A549 (cell line): ENCODE measurements at regions not wholly inside any gene's neighbourhood (a gene's known extent, or its start where the extent isn't known, plus 50 kb on each side); places are given as distances from the start of the nearest gene placed in this dataset.

Source experiments
- ATAC-seq, 2 experiments: fragments of 200-7000 bp in 1 of 2; fragments of >200 bp in 1 of 2; cut with Nextera tagmentation in 1 of 2; cut with Tn5 transposase in 1 of 2; 3 replicates each; pipeline versions ENCODE4 v1.8.0 to v1.9.1; 2018 to 2020; ENCODE audit warnings: mild to moderate bottlenecking in 1 of 2, moderate library complexity in 1 of 2
- CTCF ChIA-PET: fragments of 300-600 bp; sonication (Branson Sonifier 250); formaldehyde crosslinking; extraction: SDS; loops from one replicate; lab custom pipeline; 2021; ENCODE audit warnings: antibody characterized with exemption, inconsistent platforms; lab: Yijun Ruan, JAX
- POLR2A ChIA-PET: fragments of 350-600 bp; formaldehyde crosslinking; extraction: SDS; loops from one replicate; lab custom pipeline; 2021; ENCODE audit warnings: antibody characterized with exemption, inconsistent platforms; lab: Yijun Ruan, JAX
- DNase-seq, 2 experiments: peaks; one replicate each; pipeline versions ENCODE4 v3.0.0 to v3.0.0-alpha.2; 2011 to 2016; ENCODE audit warnings: low read depth in 1 of 2, low spot score in 1 of 2
- FAIRE-seq: peaks from 2 replicates; lab custom pipeline; 2011; peaks lifted over from hg19 to GRCh38; lab: Jason Lieb, UNC
- H3K27ac ChIP-seq, 2 experiments: fragments of >200 bp; sonication (Bioruptor Twin); formaldehyde crosslinking; 3 replicates each; pipeline ENCODE4 v1.5.1; 2016 to 2017
- H3K4me1 ChIP-seq: fragments of >200 bp; sonication (Bioruptor Twin); formaldehyde crosslinking; 3 replicates; pipeline ENCODE4 v1.6.1; 2016
- H3K4me2 ChIP-seq: fragments of >200 bp; sonication (Bioruptor Twin); formaldehyde crosslinking; 3 replicates; pipeline ENCODE4 v1.6.1; 2016
- H3K4me3 ChIP-seq: fragments of >200 bp; sonication (Bioruptor Twin); formaldehyde crosslinking; 3 replicates; pipeline ENCODE4 v1.5.1; 2016
- H3K9me3 ChIP-seq: fragments of >200 bp; sonication (Bioruptor Twin); formaldehyde crosslinking; 3 replicates; pipeline ENCODE4 v1.6.1; 2016
- CBX2 ChIP-seq: fragments of 200-600 bp; sonication (generic); IDR thresholded peaks from 2 replicates; pipeline ENCODE4 v1.6.1; 2016; ENCODE audit warnings: low read depth, mild to moderate bottlenecking, borderline replicate concordance
- CHD4 ChIP-seq: fragments of 200-600 bp; sonication (generic); IDR thresholded peaks from 2 replicates; pipeline ENCODE4 v1.6.1; 2016; ENCODE audit warnings: antibody characterized with exemption, mild to moderate bottlenecking, borderline replicate concordance
- ESRRA ChIP-seq: fragments of 150-350 bp; IDR thresholded peaks from 2 replicates; pipeline ENCODE4 v1.6.1; 2014; ENCODE audit warnings: mild to moderate bottlenecking, low read length, borderline replicate concordance
- HDAC2 ChIP-seq: fragments of 200-600 bp; sonication (generic); IDR thresholded peaks from 2 replicates; pipeline ENCODE4 v1.6.1; 2016
- HOXB13 ChIP-seq: fragments of 250-450 bp; sonication (Bioruptor Pico); IDR thresholded peaks from 2 replicates; pipeline ENCODE4 v1.5.0; 2020; ENCODE audit warnings: low read depth, mild to moderate bottlenecking, moderate library complexity
- HOXB5 ChIP-seq: fragments of 250-450 bp; sonication (Bioruptor Pico); IDR thresholded peaks from 2 replicates; pipeline ENCODE4 v1.5.0; 2020; ENCODE audit warnings: mild to moderate bottlenecking, moderate library complexity
- MAFK ChIP-seq: fragments of 450-650 bp; IDR thresholded peaks from 2 replicates; pipeline ENCODE4 v1.6.1; 2014; ENCODE audit not compliant: partially characterized antibody
- NPAS2 ChIP-seq: fragments of 250-450 bp; sonication (Bioruptor Pico); IDR thresholded peaks from 2 replicates; pipeline ENCODE4 v1.8.0; 2022; ENCODE audit warnings: mild to moderate bottlenecking, moderate library complexity, borderline replicate concordance
- NR3C1 ChIP-seq: fragments of >200 bp; sonication (Bioruptor Twin); formaldehyde crosslinking; IDR thresholded peaks from 3 replicates; pipeline ENCODE4 v1.6.1; 2017
- PHF8 ChIP-seq: fragments of 200-600 bp; sonication (generic); IDR thresholded peaks from 2 replicates; pipeline ENCODE4 v1.6.1; 2016; ENCODE audit warnings: low read depth, mild to moderate bottlenecking, antibody characterized with exemption, moderate library complexity, borderline replicate concordance
- POLR2A ChIP-seq: IDR thresholded peaks from 2 replicates; pipeline ENCODE4 v1.6.1; 2012; ENCODE audit warnings: mild to moderate bottlenecking, low read length
- RAD21 ChIP-seq, 2 experiments: fragments of >200 bp in 1 of 2; sonication (Bioruptor Twin) in 1 of 2; formaldehyde crosslinking in 1 of 2; IDR thresholded peaks in 1 of 2; conservative IDR thresholded peaks in 1 of 2; 2 replicates in 1 of 2; 3 replicates in 1 of 2; pipeline ENCODE4 v1.6.1; 2012 to 2018; ENCODE audit warnings: inconsistent platforms in 1 of 2
- RFX5 ChIP-seq: fragments of 450-650 bp; IDR thresholded peaks from 2 replicates; pipeline ENCODE4 v1.7.1; 2014; ENCODE audit warnings: antibody characterized with exemption, mild to moderate bottlenecking, moderate library complexity
- TFCP2L1 ChIP-seq: fragments of 250-450 bp; sonication (Bioruptor Pico); IDR thresholded peaks from 2 replicates; pipeline ENCODE4 v1.5.0; 2021; ENCODE audit warnings: mild to moderate bottlenecking
- ZFP36 ChIP-seq: fragments of 450-650 bp; IDR thresholded peaks from 2 replicates; pipeline ENCODE4 v1.6.1; 2014; ENCODE audit warnings: borderline replicate concordance; ENCODE audit not compliant: partially characterized antibody
- ZNF302 ChIP-seq: fragments of 250-450 bp; sonication (Bioruptor Pico); IDR thresholded peaks from 2 replicates; pipeline ENCODE4 v1.9.0; 2021; ENCODE audit warnings: inconsistent platforms, mild to moderate bottlenecking, moderate library complexity
- ZSCAN20 ChIP-seq: fragments of 250-450 bp; sonication (Bioruptor Pico); IDR thresholded peaks from 2 replicates; pipeline ENCODE4 v1.8.0; 2022; ENCODE audit warnings: mild to moderate bottlenecking, moderate library complexity
- WGBS: methylation state at CpG from one replicate; pipeline ENCODE4 v1.1.6; 2017; ENCODE audit errors: missing lambda C conversion rate; 5-methylcytosine and 5-hydroxymethylcytosine counted together
- TF ChIP-seq, protein P1 (sequence below): fragments of 250-450 bp; sonication (Bioruptor Pico); IDR thresholded peaks from 2 replicates; pipeline ENCODE4 v1.5.0; 2020; ENCODE audit warnings: low read depth, mild to moderate bottlenecking, moderate library complexity
- TF ChIP-seq, protein P2 (sequence below): IDR thresholded peaks from 2 replicates; pipeline ENCODE4 v1.6.1; 2012

GRCh38 chr20:12064540-12064939, 146.8 kb downstream of the BTBD3 start:
- TF ChIP-seq HDAC2 (no peak), ZNF302 (CRISPR knock-in tag) (no peak), CHD4 (no peak), MAFK (no peak)
- H3K4me2 ChIP-seq: no peak overlapping the region
- WGBS: 19% methylated on average over 5 of the region's 5 CpGs
- no peak overlapping the region for H3K4me3 ChIP-seq
- H3K9me3 ChIP-seq: no peaks in the 10 kb centered on the region
- ChIA-PET CTCF (interaction anchor here (1.0 kb wide), 1 partner anchor 53 kb away, joined by 3 read pairs; no protein-coding TSS in a partner anchor), POLR2A (no interaction called here)
- no peaks in the 10 kb centered on the region for H3K4me1 ChIP-seq
- no peak overlapping the region for H3K27ac ChIP-seq
- ATAC-seq (no peak), FAIRE-seq (no peak), DNase-seq (no peak)

DNA sequence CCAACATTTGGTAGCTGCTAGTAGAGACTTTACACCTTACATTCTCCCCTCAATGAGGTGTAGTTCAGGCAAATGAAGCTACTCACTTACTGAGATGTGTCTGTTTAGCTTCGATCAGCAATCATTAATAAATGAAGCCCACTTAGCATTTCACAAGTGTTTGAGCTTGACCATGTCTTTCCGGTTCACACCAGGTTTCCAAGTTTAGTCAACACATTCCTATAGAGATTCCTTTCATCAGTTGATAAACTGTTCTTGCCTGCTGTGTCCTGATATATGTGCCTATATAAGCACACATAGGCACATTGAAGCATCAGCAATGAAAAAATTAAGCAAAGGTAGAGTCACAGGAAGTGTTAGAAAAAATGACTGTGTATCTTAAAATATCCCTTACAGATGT, 150.0 kb downstream of the BTBD3 start:
- Histone ChIP-seq H3K27ac (no peak overlapping the region), H3K9me3 (no peaks in the 10 kb centered on the region), H3K4me3 (no peak overlapping the region), H3K4me1 (no peaks in the 10 kb centered on the region)
- ATAC-seq: no peak
- WGBS: 36% methylated on average over 2 of the region's 2 CpGs
- no peak for TF ChIP-seq MAFK
- TF ChIP-seq TFCP2L1 (CRISPR knock-in tag): no peak
- TF ChIP-seq HOXB13 (CRISPR knock-in tag): no peak
- TF ChIP-seq, all 56 proteins: peak for 0
- DNase-seq (no peak), FAIRE-seq (no peak)
- ChIA-PET CTCF (interaction anchor here (0.8 to 1.6 kb wide), 2 partner anchors 11 to 38 kb away, joined by 3 to 4 read pairs; no protein-coding TSS in a partner anchor), POLR2A (no interaction called here)
- no peak overlapping the region for H3K4me2 ChIP-seq

GRCh38 chr20:12068121-12068520, 150.4 kb downstream of the BTBD3 start:
- ATAC-seq: no peak
- 8% methylated on average over 1 of the region's 1 CpG for WGBS

DNA sequence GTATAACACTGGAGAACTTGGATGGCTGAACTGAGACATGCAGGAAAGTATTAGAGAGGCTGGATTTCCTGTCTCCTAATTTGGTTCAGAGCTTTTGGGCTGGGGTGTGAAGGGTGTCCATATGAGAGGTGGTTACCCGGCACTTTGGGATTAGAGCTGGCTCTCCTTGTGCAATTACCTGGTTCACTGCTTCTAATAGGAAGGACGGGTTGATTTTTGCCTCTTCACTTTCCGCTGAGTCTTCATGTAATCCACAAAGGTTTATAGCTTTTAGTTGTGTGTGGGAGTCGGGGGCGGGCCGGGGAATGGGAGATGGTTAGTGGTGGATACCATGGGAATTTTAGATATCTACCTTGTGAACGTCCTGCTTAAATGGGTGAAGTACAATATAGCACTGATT, 151.5 kb downstream of the BTBD3 start:
- ChIA-PET POLR2A (no interaction called here), CTCF (interaction anchor here (0.5 kb wide), 1 partner anchor 25 kb away, joined by 3 read pairs; no protein-coding TSS in a partner anchor)
- Histone ChIP-seq H3K4me3 (no peak overlapping the region), H3K4me1 (no peaks in the 10 kb centered on the region), H3K27ac (no peak overlapping the region), H3K9me3 (no peaks in the 10 kb centered on the region), H3K4me2 (no peak overlapping the region)
- DNase-seq (no peak), FAIRE-seq (no peak), ATAC-seq (no peak)
- TF ChIP-seq POLR2A (no peak), NPAS2 (CRISPR knock-in tag) (no peak), RAD21 (conservative IDR thresholded peaks at IDR 0.05 in 1 of 2, IDR thresholded peaks at IDR 0.05 in 1 of 2) (no peak), RFX5 (no peak), NR3C1 (no peak), PHF8 (no peak), ZSCAN20 (no peak), ZFP36 (no peak), CHD4 (no peak), CBX2 (no peak)
- TF ChIP-seq, protein P1, sequence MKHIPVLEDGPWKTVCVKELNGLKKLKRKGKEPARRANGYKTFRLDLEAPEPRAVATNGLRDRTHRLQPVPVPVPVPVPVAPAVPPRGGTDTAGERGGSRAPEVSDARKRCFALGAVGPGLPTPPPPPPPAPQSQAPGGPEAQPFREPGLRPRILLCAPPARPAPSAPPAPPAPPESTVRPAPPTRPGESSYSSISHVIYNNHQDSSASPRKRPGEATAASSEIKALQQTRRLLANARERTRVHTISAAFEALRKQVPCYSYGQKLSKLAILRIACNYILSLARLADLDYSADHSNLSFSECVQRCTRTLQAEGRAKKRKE (CRISPR knock-in tag): no peak
- TF ChIP-seq, protein P2, sequence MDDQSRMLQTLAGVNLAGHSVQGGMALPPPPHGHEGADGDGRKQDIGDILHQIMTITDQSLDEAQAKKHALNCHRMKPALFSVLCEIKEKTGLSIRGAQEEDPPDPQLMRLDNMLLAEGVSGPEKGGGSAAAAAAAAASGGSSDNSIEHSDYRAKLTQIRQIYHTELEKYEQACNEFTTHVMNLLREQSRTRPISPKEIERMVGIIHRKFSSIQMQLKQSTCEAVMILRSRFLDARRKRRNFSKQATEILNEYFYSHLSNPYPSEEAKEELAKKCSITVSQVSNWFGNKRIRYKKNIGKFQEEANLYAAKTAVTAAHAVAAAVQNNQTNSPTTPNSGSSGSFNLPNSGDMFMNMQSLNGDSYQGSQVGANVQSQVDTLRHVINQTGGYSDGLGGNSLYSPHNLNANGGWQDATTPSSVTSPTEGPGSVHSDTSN: no peak
- 10% methylated on average over 7 of the region's 7 CpGs for WGBS

More at GRCh38 chr20:12068121-12068520, 150.4 kb downstream of the BTBD3 start:
- TF ChIP-seq ESRRA (no peak), HOXB5 (CRISPR knock-in tag) (no peak)
- CTCF ChIA-PET: interaction anchor here (0.8 kb wide), 1 partner anchor 38 kb away, joined by 3 read pairs; no protein-coding TSS in a partner anchor
- H3K4me2 ChIP-seq: no peak overlapping the region
- no peak overlapping the region for H3K4me3 ChIP-seq
- FAIRE-seq (no peak), DNase-seq (no peak)
- POLR2A ChIA-PET: no interaction called here
- no peak overlapping the region for H3K27ac ChIP-seq
- no peaks in the 10 kb centered on the region for H3K4me1 ChIP-seq
- H3K9me3 ChIP-seq: no peaks in the 10 kb centered on the region
